HG03354 (cell line): ENCODE measurements at regions not wholly inside any gene's neighbourhood (a gene's known extent, or its start where the extent isn't known, plus 50 kb on each side); places are given as distances from the start of the nearest gene placed in this dataset.
"Not testable (repeated sequence)": the region's sequence is repeated elsewhere in the genome, so short reads cannot be mapped to it uniquely, and the experiment has no call there.

Experiments
- ATAC-seq: cut with Tn5 transposase; IDR thresholded peaks from one replicate; pipeline ENCODE4 v1.9.1; 2021; ENCODE audit warnings: mild to moderate bottlenecking; ENCODE audit not compliant: unreplicated experiment, poor library complexity, severe bottlenecking

- ATAC-seq = no peak
Measured at GRCh38 chr1:233722212-233722979, 108.5 kb downstream of the KCNK1 start.

- no peak for ATAC-seq
Measured at GRCh38 chr1:233723387-233723786, 109.5 kb downstream of the KCNK1 start.

- ATAC-seq = not testable (repeated sequence)
Measured at GRCh38 chr1:233724131-233724631, 110.3 kb downstream of the KCNK1 start.

- no peak for ATAC-seq
Measured at GRCh38 chr1:233725423-233725822, 111.5 kb downstream of the KCNK1 start.

- ATAC-seq = no peak
Measured at GRCh38 chr1:233728721-233729120, 114.8 kb downstream of the KCNK1 start.

- ATAC-seq = no peak
Measured at GRCh38 chr1:233730380-233730779, 116.5 kb downstream of the KCNK1 start.

GRCh38 chr1:233730809-233731208 is 116.9 kb downstream of the KCNK1 start:
- ATAC-seq = no peak

GRCh38 chr1:233732206-233732605 is 118.3 kb downstream of the KCNK1 start:
- no peak for ATAC-seq

GRCh38 chr1:233734456-233734855 is 120.5 kb downstream of the KCNK1 start:
- ATAC-seq = no peak

- ATAC-seq = no peak
Measured at GRCh38 chr1:233735331-233735730, 121.4 kb downstream of the KCNK1 start.

GRCh38 chr1:233735847-233736246 is 121.9 kb downstream of the KCNK1 start:
- no peak for ATAC-seq

GRCh38 chr1:233737341-233737740 is 123.4 kb downstream of the KCNK1 start:
- ATAC-seq = no peak

- no peak for ATAC-seq
Measured at GRCh38 chr1:233738396-233738795, 124.5 kb downstream of the KCNK1 start.

GRCh38 chr1:233738850-233739249 is 124.9 kb downstream of the KCNK1 start:
- no peak for ATAC-seq

- ATAC-seq = no peak
Measured at GRCh38 chr1:233744779-233745513, 131.0 kb downstream of the KCNK1 start.

GRCh38 chr1:233750139-233750538 is 136.2 kb downstream of the KCNK1 start:
- ATAC-seq = no peak

- no peak for ATAC-seq
Measured at GRCh38 chr1:233759665-233760064, 144.8 kb upstream of the SLC35F3 start.

GRCh38 chr1:233764304-233764703 is 140.2 kb upstream of the SLC35F3 start:
- not testable (repeated sequence) for ATAC-seq

GRCh38 chr1:233777566-233777965 is 126.9 kb upstream of the SLC35F3 start:
- no peak for ATAC-seq

- ATAC-seq = no peak
Measured at GRCh38 chr1:233780049-233780448, 124.4 kb upstream of the SLC35F3 start.
